ENCODE measurements at regions not wholly inside any gene's neighbourhood (a gene's known extent, or its start where the extent isn't known, plus 50 kb on each side); places are given as distances from the start of the nearest gene placed in this dataset.

- DNase-seq (ENCODE audit: low read depth), result no peak
Measured at GRCh38 chr6:148143771-148144170, 198.9 kb upstream of the SASH1 start.

- peak; percentile 80 for DNase-seq (ENCODE audit: low read depth)
Measured at GRCh38 chr6:148144917-148145521, 197.6 kb upstream of the SASH1 start.

GRCh38 chr6:148146717-148147462 is 195.7 kb upstream of the SASH1 start:
- DNase-seq (ENCODE audit: low read depth), result no peak

- DNase-seq (ENCODE audit: low read depth), result peak; percentile 51
Measured at GRCh38 chr6:148147463-148147830, 195.2 kb upstream of the SASH1 start.

- DNase-seq (ENCODE audit: low read depth), result peak; percentile 44
Measured at GRCh38 chr6:148151896-148152643, 190.6 kb upstream of the SASH1 start.

GRCh38 chr6:148154668-148155067 is 188.0 kb upstream of the SASH1 start:
- no peak for DNase-seq (ENCODE audit: low read depth)

GRCh38 chr6:148155293-148155692 is 187.3 kb upstream of the SASH1 start:
- DNase-seq (ENCODE audit: low read depth), result no peak

- DNase-seq (ENCODE audit: low read depth), result no peak
Measured at GRCh38 chr6:148157841-148158240, 184.8 kb upstream of the SASH1 start.

GRCh38 chr6:148164645-148165044 is 178.0 kb upstream of the SASH1 start:
- DNase-seq (ENCODE audit: low read depth), result peak; percentile 42

GRCh38 chr6:148166339-148166968 is 176.2 kb upstream of the SASH1 start:
- DNase-seq (ENCODE audit: low read depth), result peak; percentile 74

GRCh38 chr6:148169706-148170105 is 172.9 kb upstream of the SASH1 start:
- DNase-seq (ENCODE audit: low read depth), result no peak

GRCh38 chr6:148170286-148170685 is 172.4 kb upstream of the SASH1 start:
- no peak for DNase-seq (ENCODE audit: low read depth)

GRCh38 chr6:148173548-148173947 is 169.1 kb upstream of the SASH1 start:
- DNase-seq (ENCODE audit: low read depth), result no peak

GRCh38 chr6:148175550-148176188 is 167.0 kb upstream of the SASH1 start:
- DNase-seq (ENCODE audit: low read depth), result no peak

- DNase-seq (ENCODE audit: low read depth), result peak; percentile 65
Measured at GRCh38 chr6:148177589-148178233, 164.9 kb upstream of the SASH1 start.

- DNase-seq (ENCODE audit: low read depth), result peak; percentile 49
Measured at GRCh38 chr6:148179786-148180185, 162.9 kb upstream of the SASH1 start.

- no peak for DNase-seq (ENCODE audit: low read depth)
Measured at GRCh38 chr6:148182378-148182777, 160.3 kb upstream of the SASH1 start.

- DNase-seq (ENCODE audit: low read depth), result peak; percentile 50
Measured at GRCh38 chr6:148183776-148184175, 158.9 kb upstream of the SASH1 start.

- DNase-seq (ENCODE audit: low read depth), result no peak
Measured at GRCh38 chr6:148186916-148187315, 155.7 kb upstream of the SASH1 start.

GRCh38 chr6:148192310-148192709 is 150.3 kb upstream of the SASH1 start:
- DNase-seq (ENCODE audit: low read depth), result peak; percentile 95

All from myocyte (in vitro differentiated cells).